ENCODE measurements at regions not wholly inside any gene's neighbourhood (a gene's known extent, or its start where the extent isn't known, plus 50 kb on each side); places are given as distances from the start of the nearest gene placed in this dataset.

DNA sequence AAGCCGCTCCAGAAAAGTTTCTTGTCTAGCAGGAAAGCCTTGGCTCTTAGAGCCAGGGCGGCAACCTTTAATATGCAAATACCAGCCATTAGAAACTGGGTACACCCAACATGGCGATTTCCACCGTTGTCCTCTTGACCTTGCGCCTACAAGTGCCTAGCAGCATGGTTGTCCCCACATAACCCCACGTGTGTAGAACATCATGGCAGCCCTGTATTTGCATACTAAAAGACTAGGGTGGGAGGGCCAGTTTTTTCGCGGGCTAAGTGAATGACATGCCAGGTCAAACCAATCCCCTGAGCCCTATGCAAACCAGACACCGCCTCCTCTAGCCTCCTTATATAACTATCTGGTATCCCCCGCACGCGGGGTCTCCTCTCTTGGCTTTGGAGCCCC, 58.4 kb upstream of the FZD8 start:
- Histone ChIP-seq H3K27me3 (no peaks in the 10 kb centered on the region), H3K9me3 (ENCODE audit: low read depth) (no peaks in the 10 kb centered on the region), H3K27ac (no peak overlapping the region), H3K4me3 (no peak overlapping the region), H3K36me3 (no peaks in the 10 kb centered on the region), H3K4me1 (ENCODE audit: low read depth) (peaks cover 16% of the 10 kb centered on the region)
- no peak for TF ChIP-seq CTCF (IDR thresholded peaks at IDR 0.05; ENCODE audit: low read depth, low read length)
- DNase-seq (ENCODE audit: low read depth in 1 of 2, low spot score in 1 of 2) = no peak

- TF ChIP-seq CTCF (IDR thresholded peaks at IDR 0.05; ENCODE audit: low read depth, low read length) = no peak
Measured at GRCh38 chr10:35699848-35700486, 57.9 kb upstream of the FZD8 start.

GRCh38 chr10:35696392-35697287, 54.5 kb upstream of the FZD8 start:
- DNase-seq (ENCODE audit: low read depth in 1 of 2, low spot score in 1 of 2) = no peak
- no peak for TF ChIP-seq CTCF (IDR thresholded peaks at IDR 0.05; ENCODE audit: low read depth, low read length)
- no peaks in the 10 kb centered on the region for H3K9me3 ChIP-seq (ENCODE audit: low read depth)
- H3K4me1 ChIP-seq (ENCODE audit: low read depth) = peaks cover 16% of the 10 kb centered on the region
- peaks cover 15% of the 10 kb centered on the region for H3K27me3 ChIP-seq
- H3K36me3 ChIP-seq = no peaks in the 10 kb centered on the region
- H3K4me3 ChIP-seq = no peak overlapping the region
- H3K27ac ChIP-seq = no peak overlapping the region

More at GRCh38 chr10:35699848-35700486, 57.9 kb upstream of the FZD8 start:
- Histone ChIP-seq H3K4me3 (no peak overlapping the region), H3K4me1 (ENCODE audit: low read depth) (peaks cover 16% of the 10 kb centered on the region), H3K9me3 (ENCODE audit: low read depth) (no peaks in the 10 kb centered on the region), H3K27ac (no peak overlapping the region), H3K27me3 (no peaks in the 10 kb centered on the region), H3K36me3 (no peaks in the 10 kb centered on the region)
- DNase-seq (ENCODE audit: low read depth in 1 of 2, low spot score in 1 of 2) = no peak

DNA sequence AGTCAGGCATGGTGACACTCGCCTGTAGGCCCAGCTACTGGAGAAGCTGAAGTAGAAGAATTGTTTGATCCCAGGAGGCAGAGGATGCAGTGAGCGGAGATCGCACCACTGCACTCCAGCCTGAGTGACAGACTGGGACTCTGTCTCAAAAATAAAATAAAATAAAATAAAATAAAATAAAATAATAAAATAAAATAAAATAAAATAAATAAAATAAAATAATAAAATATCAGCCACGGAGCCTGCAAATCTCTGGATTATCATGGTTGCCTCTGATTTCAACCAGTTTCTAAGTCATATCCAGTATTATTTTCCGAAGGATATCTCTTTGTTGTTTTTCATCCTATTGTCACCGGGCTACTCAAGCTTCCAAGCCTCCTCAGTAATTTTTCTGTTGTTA, 51.7 kb upstream of the FZD8 start:
- H3K36me3 ChIP-seq = no peaks in the 10 kb centered on the region
- H3K27me3 ChIP-seq = peaks cover 32% of the 10 kb centered on the region
- no peak for DNase-seq (ENCODE audit: low read depth in 1 of 2, low spot score in 1 of 2)
- no peak overlapping the region for H3K27ac ChIP-seq
- TF ChIP-seq CTCF (IDR thresholded peaks at IDR 0.05; ENCODE audit: low read depth, low read length) = no peak
- H3K9me3 ChIP-seq (ENCODE audit: low read depth) = no peaks in the 10 kb centered on the region
- H3K4me1 ChIP-seq (ENCODE audit: low read depth) = peaks cover 11% of the 10 kb centered on the region
- H3K4me3 ChIP-seq = no peak overlapping the region
